ENCODE measurements at regions not wholly inside any gene's neighbourhood (a gene's known extent, or its start where the extent isn't known, plus 50 kb on each side); places are given as distances from the start of the nearest gene placed in this dataset.

DNA sequence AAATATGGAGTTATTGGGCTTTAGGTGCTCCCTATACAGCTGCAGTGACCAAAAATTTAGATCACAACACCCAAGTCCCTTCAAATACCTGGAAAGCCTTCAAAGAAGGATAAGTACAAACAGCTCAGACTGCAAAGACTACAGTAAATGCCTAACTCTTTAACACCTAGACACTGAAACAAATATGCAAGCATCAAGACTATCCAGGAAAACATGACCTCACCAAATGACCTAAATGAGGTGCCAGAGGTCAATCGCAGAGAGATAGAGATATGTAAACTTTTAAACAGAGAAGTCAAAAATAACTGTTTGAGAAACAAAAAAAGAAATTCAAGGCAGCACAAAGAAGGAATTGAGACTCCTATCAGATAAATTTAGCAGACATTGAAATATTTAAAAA is 753.8 kb upstream of the B3GALT2 start:
- TF ChIP-seq, protein P1, sequence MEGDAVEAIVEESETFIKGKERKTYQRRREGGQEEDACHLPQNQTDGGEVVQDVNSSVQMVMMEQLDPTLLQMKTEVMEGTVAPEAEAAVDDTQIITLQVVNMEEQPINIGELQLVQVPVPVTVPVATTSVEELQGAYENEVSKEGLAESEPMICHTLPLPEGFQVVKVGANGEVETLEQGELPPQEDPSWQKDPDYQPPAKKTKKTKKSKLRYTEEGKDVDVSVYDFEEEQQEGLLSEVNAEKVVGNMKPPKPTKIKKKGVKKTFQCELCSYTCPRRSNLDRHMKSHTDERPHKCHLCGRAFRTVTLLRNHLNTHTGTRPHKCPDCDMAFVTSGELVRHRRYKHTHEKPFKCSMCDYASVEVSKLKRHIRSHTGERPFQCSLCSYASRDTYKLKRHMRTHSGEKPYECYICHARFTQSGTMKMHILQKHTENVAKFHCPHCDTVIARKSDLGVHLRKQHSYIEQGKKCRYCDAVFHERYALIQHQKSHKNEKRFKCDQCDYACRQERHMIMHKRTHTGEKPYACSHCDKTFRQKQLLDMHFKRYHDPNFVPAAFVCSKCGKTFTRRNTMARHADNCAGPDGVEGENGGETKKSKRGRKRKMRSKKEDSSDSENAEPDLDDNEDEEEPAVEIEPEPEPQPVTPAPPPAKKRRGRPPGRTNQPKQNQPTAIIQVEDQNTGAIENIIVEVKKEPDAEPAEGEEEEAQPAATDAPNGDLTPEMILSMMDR (conservative IDR thresholded peaks at IDR 0.05; ENCODE audit: low read length) = no peak
- no peak for TF ChIP-seq EZH2phosphoT487 (IDR thresholded peaks at IDR 0.05; ENCODE audit: borderline replicate concordance, low read depth, low read length)
